Smooth muscle cell (in vitro differentiated cells): ENCODE measurements at regions not wholly inside any gene's neighbourhood (a gene's known extent, or its start where the extent isn't known, plus 50 kb on each side); places are given as distances from the start of the nearest gene placed in this dataset.

Source experiments
- DNase-seq: peaks from one replicate; lab custom pipeline; 2025; ENCODE audit not compliant: unreplicated experiment; lab: John Stamatoyannopoulos, UW
- H2AFZ ChIP-seq: fragments of 200-600 bp; sonication (generic); 2 replicates; pipeline ENCODE4 v1.6.0; 2016; ENCODE audit warnings: antibody characterized with exemption, low read depth, mild to moderate bottlenecking
- H3F3A ChIP-seq: fragments of 200-600 bp; sonication (generic); 2 replicates; pipeline ENCODE4 v1.6.0; 2017; ENCODE audit warnings: antibody characterized with exemption, low read depth
- H3K27ac ChIP-seq: fragments of 200-600 bp; sonication (generic); 2 replicates; pipeline ENCODE4 v1.5.1; 2016; ENCODE audit warnings: low read depth, mild to moderate bottlenecking
- H3K27me3 ChIP-seq: fragments of 200-600 bp; sonication (generic); 2 replicates; pipeline ENCODE4 v1.6.1; 2016; ENCODE audit warnings: low read depth, mild to moderate bottlenecking
- H3K36me3 ChIP-seq: fragments of 200-600 bp; sonication (generic); 2 replicates; pipeline ENCODE4 v1.5.1; 2016; ENCODE audit warnings: low read depth
- H3K4me1 ChIP-seq: fragments of 200-600 bp; sonication (generic); 2 replicates; pipeline ENCODE4 v1.5.1; 2016; ENCODE audit warnings: low read depth
- H3K4me2 ChIP-seq: fragments of 200-600 bp; sonication (generic); 2 replicates; pipeline ENCODE4 v1.6.0; 2016; ENCODE audit warnings: mild to moderate bottlenecking
- H3K4me3 ChIP-seq: fragments of 200-600 bp; sonication (generic); 2 replicates; pipeline ENCODE4 v1.5.1; 2016; ENCODE audit warnings: mild to moderate bottlenecking
- H3K79me2 ChIP-seq: fragments of 200-600 bp; sonication (generic); 2 replicates; pipeline ENCODE4 v1.6.0; 2016; ENCODE audit warnings: low read depth, mild to moderate bottlenecking
- H3K9ac ChIP-seq: fragments of 200-600 bp; sonication (generic); 2 replicates; pipeline ENCODE4 v1.6.0; 2016; ENCODE audit warnings: low read depth
- H3K9me3 ChIP-seq: fragments of 200-600 bp; sonication (generic); replicated peaks from 2 replicates; pipeline ENCODE4 v1.5.1; 2016; ENCODE audit warnings: low read depth
- H4K20me1 ChIP-seq: fragments of 200-600 bp; sonication (generic); 2 replicates; pipeline ENCODE4 v1.6.0; 2016; ENCODE audit warnings: low read depth
- CTCF ChIP-seq: fragments of 200-600 bp; sonication (generic); IDR thresholded peaks from 2 replicates; pipeline ENCODE4 v1.5.1; 2017; ENCODE audit warnings: borderline replicate concordance, mild to moderate bottlenecking, antibody characterized with exemption; ENCODE audit not compliant: insufficient read depth, poor library complexity, severe bottlenecking
- WGBS: methylation state at CpG from one replicate; pipeline ENCODE4 v1.1.7; 2016; ENCODE audit warnings: low lambda C conversion rate; 5-methylcytosine and 5-hydroxymethylcytosine counted together

GRCh38 chr7:17584822-17585221 lies 286.4 kb downstream of the AHR start:
- Histone ChIP-seq H3K27me3 (no peaks in the 10 kb centered on the region), H3K4me1 (no peaks in the 10 kb centered on the region), H4K20me1 (no peaks in the 10 kb centered on the region), H3K4me3 (no peak overlapping the region), H3F3A (no peaks in the 10 kb centered on the region), H3K4me2 (peak overlapping the region; percentile 33), H3K36me3 (no peaks in the 10 kb centered on the region), H3K79me2 (no peaks in the 10 kb centered on the region), H2AFZ (peak overlapping the region; percentile 16), H3K9ac (no peak overlapping the region), H3K27ac (peak overlapping the region; percentile 26), H3K9me3 (no peaks in the 10 kb centered on the region)
- no peak for TF ChIP-seq CTCF
- 39% methylated on average over 1 of the region's 1 CpG for WGBS
- no peak for DNase-seq

- Histone ChIP-seq H3K9ac (no peak overlapping the region), H3K27ac (no peak overlapping the region), H3F3A (no peaks in the 10 kb centered on the region), H3K36me3 (no peaks in the 10 kb centered on the region), H3K4me2 (no peak overlapping the region), H3K4me1 (no peaks in the 10 kb centered on the region), H3K27me3 (no peaks in the 10 kb centered on the region), H3K79me2 (no peaks in the 10 kb centered on the region), H4K20me1 (no peaks in the 10 kb centered on the region), H3K9me3 (no peaks in the 10 kb centered on the region), H3K4me3 (no peak overlapping the region), H2AFZ (peak overlapping the region; percentile 17)
- TF ChIP-seq CTCF: no peak
- WGBS: 48% methylated on average over 4 of the region's 4 CpGs
- DNase-seq: no peak
These were observed 288.3 kb downstream of the AHR start for GRCh38 chr7:17586711-17587110.

- DNase-seq: no peak
- H3K27me3 ChIP-seq: no peaks in the 10 kb centered on the region
- H3K79me2 ChIP-seq: no peaks in the 10 kb centered on the region
- no peak overlapping the region for H3K4me2 ChIP-seq
- H3K36me3 ChIP-seq: no peaks in the 10 kb centered on the region
- 100% methylated on average over 1 of the region's 1 CpG for WGBS
- no peak overlapping the region for H3K4me3 ChIP-seq
- H3F3A ChIP-seq: no peaks in the 10 kb centered on the region
- H3K4me1 ChIP-seq: no peaks in the 10 kb centered on the region
- no peak overlapping the region for H2AFZ ChIP-seq
- no peak overlapping the region for H3K27ac ChIP-seq
- H3K9me3 ChIP-seq: no peaks in the 10 kb centered on the region
- H4K20me1 ChIP-seq: no peaks in the 10 kb centered on the region
- no peak overlapping the region for H3K9ac ChIP-seq
- TF ChIP-seq CTCF: no peak
These were observed 290.3 kb downstream of the AHR start for GRCh38 chr7:17588730-17589129.

DNA sequence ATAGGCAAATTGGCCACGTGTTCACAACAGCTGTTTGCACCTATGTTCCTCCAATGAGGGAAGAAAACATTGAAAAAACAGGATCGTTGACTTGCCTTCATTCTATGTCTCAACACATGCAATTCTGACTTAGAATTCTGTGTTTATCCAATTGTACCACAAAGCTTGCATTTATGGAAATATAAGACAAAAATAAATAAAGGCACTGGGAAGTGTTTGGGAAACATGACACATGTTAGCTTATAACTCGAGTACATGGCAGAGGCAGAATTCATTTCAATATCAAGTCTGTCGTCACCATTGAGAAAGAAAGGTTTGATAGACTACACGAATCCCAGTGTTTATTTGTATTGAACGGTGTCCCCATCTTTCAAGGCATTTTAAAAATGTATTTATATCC lies 291.2 kb downstream of the AHR start:
- DNase-seq: no peak
- H3K79me2 ChIP-seq: no peaks in the 10 kb centered on the region
- WGBS: 71% methylated on average over 6 of the region's 6 CpGs
- no peak overlapping the region for H3K9ac ChIP-seq
- H2AFZ ChIP-seq: peak overlapping the region; percentile 61
- TF ChIP-seq CTCF: no peak
- H3K27me3 ChIP-seq: no peaks in the 10 kb centered on the region
- H3K4me2 ChIP-seq: no peak overlapping the region
- no peaks in the 10 kb centered on the region for H4K20me1 ChIP-seq
- H3K27ac ChIP-seq: no peak overlapping the region
- no peaks in the 10 kb centered on the region for H3K4me1 ChIP-seq
- no peaks in the 10 kb centered on the region for H3K36me3 ChIP-seq
- H3F3A ChIP-seq: no peaks in the 10 kb centered on the region
- H3K9me3 ChIP-seq: no peaks in the 10 kb centered on the region
- H3K4me3 ChIP-seq: no peak overlapping the region
